Neuronal stem cell (in vitro differentiated cells): ENCODE measurements at regions not wholly inside any gene's neighbourhood (a gene's known extent, or its start where the extent isn't known, plus 50 kb on each side); places are given as distances from the start of the nearest gene placed in this dataset.

Experiments used
- DNase-seq: peaks from one replicate; pipeline ENCODE4 v3.0.0-alpha.2; 2013; ENCODE audit warnings: low spot score
- H2AFZ ChIP-seq: one replicate; pipeline ENCODE4 v1.6.1; 2013; ENCODE audit warnings: mild to moderate bottlenecking, low read length, inconsistent platforms
- H2AK5ac ChIP-seq: 2 replicates; pipeline ENCODE4 v1.6.1; 2013; ENCODE audit warnings: low read depth, mild to moderate bottlenecking, inconsistent platforms, low read length, moderate library complexity, mixed read lengths
- H2BK120ac ChIP-seq: 2 replicates; pipeline ENCODE4 v1.6.1; 2013; ENCODE audit warnings: low read depth, mild to moderate bottlenecking, inconsistent platforms, low read length, moderate library complexity, mixed read lengths
- H2BK12ac ChIP-seq: one replicate; pipeline ENCODE4 v1.6.1; 2013; ENCODE audit warnings: low read length, inconsistent platforms
- H2BK15ac ChIP-seq: 2 replicates; pipeline ENCODE4 v1.6.1; 2013; ENCODE audit warnings: mild to moderate bottlenecking, low read length, inconsistent platforms, mixed read lengths
- H2BK5ac ChIP-seq: one replicate; pipeline ENCODE4 v1.6.1; 2013; ENCODE audit warnings: inconsistent platforms, mild to moderate bottlenecking, low read length, moderate library complexity
- H3K14ac ChIP-seq: one replicate; pipeline ENCODE4 v1.6.1; 2013; ENCODE audit warnings: low read length, inconsistent platforms
- H3K18ac ChIP-seq: 2 replicates; pipeline ENCODE4 v1.6.1; 2013; ENCODE audit warnings: low read length, inconsistent platforms
- H3K23ac ChIP-seq: 2 replicates; pipeline ENCODE4 v1.6.1; 2013; ENCODE audit warnings: low read depth, mild to moderate bottlenecking, mixed read lengths, low read length, inconsistent platforms; ENCODE audit not compliant: poor library complexity
- H3K27ac ChIP-seq: replicated peaks from 3 replicates; pipeline ENCODE4 v1.5.1; 2013; ENCODE audit warnings: low read length, inconsistent platforms
- H3K27me3 ChIP-seq, 3 experiments: 2 replicates each; pipeline ENCODE4 v1.6.1; 2013; ENCODE audit warnings: low read length in 3 of 3, mild to moderate bottlenecking in 2 of 3, inconsistent platforms in 1 of 3, low read depth in 1 of 3, mixed read lengths in 1 of 3, moderate library complexity in 1 of 3; ENCODE audit not compliant: control insufficient read depth in 3 of 3, insufficient read depth in 3 of 3
- H3K36me3 ChIP-seq, 2 donors: replicated peaks in 1 of 2; 2 replicates each; pipeline ENCODE4 v1.6.1; 2013; ENCODE audit warnings: low read length in 2 of 2; ENCODE audit not compliant: control insufficient read depth in 2 of 2, insufficient read depth in 2 of 2
- H3K4ac ChIP-seq: 2 replicates; pipeline ENCODE4 v1.6.1; 2013; ENCODE audit warnings: inconsistent platforms, mild to moderate bottlenecking, low read length, moderate library complexity
- H3K4me1 ChIP-seq, 2 donors: 1 replicate in 1 of 2; 2 replicates in 1 of 2; pipeline ENCODE4 v1.6.1; 2013; ENCODE audit warnings: low read length in 2 of 2, low read depth in 1 of 2; ENCODE audit not compliant: control insufficient read depth in 2 of 2, insufficient read depth in 1 of 2
- H3K4me2 ChIP-seq: one replicate; pipeline ENCODE4 v1.6.1; 2013; ENCODE audit warnings: mild to moderate bottlenecking, low read length, inconsistent platforms; ENCODE audit not compliant: insufficient read depth, poor library complexity, severe bottlenecking
- H3K4me3 ChIP-seq, 2 donors: 2 replicates each; pipeline ENCODE4 v1.5.1; 2013; ENCODE audit warnings: low read length in 2 of 2, mild to moderate bottlenecking in 2 of 2, inconsistent platforms in 1 of 2, moderate library complexity in 1 of 2
- H3K79me1 ChIP-seq: one replicate; pipeline ENCODE4 v1.6.1; 2013; ENCODE audit warnings: low read depth, mild to moderate bottlenecking, inconsistent platforms, low read length, moderate library complexity
- H3K9ac ChIP-seq: one replicate; pipeline ENCODE4 v1.6.1; 2013; ENCODE audit warnings: mild to moderate bottlenecking, low read depth, low read length, inconsistent platforms; ENCODE audit not compliant: poor library complexity
- H3K9me3 ChIP-seq, 2 donors: replicated peaks in 1 of 2; 2 replicates each; pipeline versions ENCODE3 to v1.6.1; 2013; ENCODE audit warnings: low read length in 2 of 2, mild to moderate bottlenecking in 2 of 2, inconsistent platforms in 1 of 2, low read depth in 1 of 2, mixed read lengths in 1 of 2, moderate library complexity in 1 of 2; ENCODE audit not compliant: control insufficient read depth in 2 of 2, insufficient read depth in 1 of 2
- H4K8ac ChIP-seq: one replicate; pipeline ENCODE4 v1.6.1; 2013; ENCODE audit warnings: low read depth, mild to moderate bottlenecking, inconsistent platforms, low read length, moderate library complexity
- H4K91ac ChIP-seq: one replicate; pipeline ENCODE4 v1.6.1; 2013; ENCODE audit warnings: low read length, low read depth, mild to moderate bottlenecking, inconsistent platforms; ENCODE audit not compliant: poor library complexity
- WGBS, 2 donors: extraction: QIAGEN DNeasy Blood & Tissue Kit; methylation state at CpG; one replicate each; pipeline ENCODE4 v1.1.7; 2013; ENCODE audit warnings: missing lambda C conversion rate in 2 of 2, mixed read lengths in 1 of 2; ENCODE audit not compliant: insufficient read length in 2 of 2, insufficient replicate concordance in 1 of 2; ENCODE audit errors: extremely low coverage in 2 of 2; 5-methylcytosine and 5-hydroxymethylcytosine counted together

DNA sequence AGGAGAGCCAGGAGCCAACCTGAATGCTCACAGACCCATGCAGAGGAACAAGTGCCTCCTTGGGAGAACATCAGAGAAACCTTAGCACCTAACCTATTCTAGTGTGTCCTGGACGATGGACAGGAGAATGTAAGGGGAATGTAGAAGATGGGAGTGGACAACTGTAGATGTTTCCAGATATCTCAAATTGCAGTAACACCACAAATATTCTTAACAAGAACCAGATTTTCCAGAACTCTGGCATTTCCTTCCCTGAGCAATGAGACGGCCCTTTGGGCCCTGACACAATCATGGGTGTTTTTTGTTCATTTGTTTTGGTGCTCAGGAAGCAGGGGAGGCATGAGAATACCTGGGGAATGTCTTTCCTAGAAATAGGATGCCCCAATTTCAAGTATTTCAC lies 196.1 kb upstream of the PRSS1 start:
- Histone ChIP-seq H4K91ac (no peak overlapping the region), H3K4me1 (peaks cover 0 to 1% of the 10 kb centered on the region in 2 donors), H3K18ac (no peak overlapping the region), H3K23ac (no peak overlapping the region), H3K27ac (no peak overlapping the region), H2AK5ac (no peak overlapping the region), H3K27me3 (no peaks in the 10 kb centered on the region), H3K4me2 (no peak overlapping the region), H2BK15ac (no peak overlapping the region), H3K4ac (no peak overlapping the region), H2BK5ac (no peak overlapping the region), H3K36me3 (no peaks in the 10 kb centered on the region), H2BK120ac (no peak overlapping the region), H3K14ac (no peak overlapping the region), H2AFZ (no peak overlapping the region), H3K9me3 (no peaks in the 10 kb centered on the region), H3K79me1 (no peaks in the 10 kb centered on the region), H3K9ac (no peak overlapping the region), H3K4me3 (no peak overlapping the region), H2BK12ac (no peak overlapping the region), H4K8ac (no peak overlapping the region)
- no peak for DNase-seq
- WGBS, 2 donors, result no CpG with 5 or more reads among the region's 2 CpGs

GRCh38 chr7:142548978-142549377 lies 200.3 kb upstream of the PRSS1 start:
- H3K4me1 ChIP-seq, result no peaks in the 10 kb centered on the region

DNA sequence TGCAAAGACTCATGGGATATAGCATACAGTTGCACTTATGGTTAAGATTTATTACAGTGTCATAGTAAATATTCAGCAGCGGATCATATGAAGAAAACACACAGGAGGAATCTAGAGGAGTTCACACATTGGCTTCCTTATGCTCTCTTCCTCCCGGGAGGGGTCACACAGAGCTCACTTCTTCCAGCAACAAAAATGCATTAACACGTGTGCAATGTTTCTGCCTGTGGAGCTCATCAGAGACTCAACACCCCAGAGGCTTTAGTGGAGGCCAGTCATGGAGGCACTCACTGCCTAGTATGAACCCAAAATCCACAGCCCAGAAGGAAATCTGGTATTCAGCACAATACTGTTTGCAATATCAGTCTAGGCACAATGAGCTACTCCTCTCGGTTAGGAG lies 202.8 kb upstream of the PRSS1 start:
- Histone ChIP-seq H2AK5ac (no peak overlapping the region), H2BK15ac (no peak overlapping the region), H2BK12ac (no peak overlapping the region), H3K4ac (no peak overlapping the region), H3K18ac (no peak overlapping the region), H2BK5ac (no peak overlapping the region), H3K9me3 (no peaks in the 10 kb centered on the region), H3K23ac (no peak overlapping the region), H2BK120ac (no peak overlapping the region), H3K27ac (no peak overlapping the region), H3K79me1 (no peaks in the 10 kb centered on the region), H4K91ac (no peak overlapping the region), H3K27me3 (no peaks in the 10 kb centered on the region), H3K4me3 (no peak overlapping the region), H2AFZ (no peak overlapping the region), H3K4me2 (no peak overlapping the region), H3K4me1 (no peaks in the 10 kb centered on the region), H3K14ac (peak overlapping the region; percentile 42), H3K36me3 (no peaks in the 10 kb centered on the region), H3K9ac (no peak overlapping the region), H4K8ac (no peak overlapping the region)
- no CpG with 5 or more reads among the region's 4 CpGs for WGBS, 2 donors
- DNase-seq, result no peak

More at GRCh38 chr7:142548978-142549377, 200.3 kb upstream of the PRSS1 start:
- DNase-seq, result no peak
- H3K27me3 ChIP-seq, result no peaks in the 10 kb centered on the region
- H3K9me3 ChIP-seq, result no peaks in the 10 kb centered on the region
- H2BK120ac ChIP-seq, result no peak overlapping the region
- H3K79me1 ChIP-seq, result no peaks in the 10 kb centered on the region
- no peak overlapping the region for H3K23ac ChIP-seq
- H3K36me3 ChIP-seq, result no peaks in the 10 kb centered on the region
- no peak overlapping the region for H3K4me3 ChIP-seq
- no peak overlapping the region for H3K4ac ChIP-seq
- no peak overlapping the region for H3K18ac ChIP-seq
- no peak overlapping the region for H3K27ac ChIP-seq
- H3K14ac ChIP-seq, result no peak overlapping the region
- no peak overlapping the region for H3K4me2 ChIP-seq
- no peak overlapping the region for H2BK15ac ChIP-seq
- no peak overlapping the region for H2AK5ac ChIP-seq
- no peak overlapping the region for H4K8ac ChIP-seq
- no peak overlapping the region for H2BK5ac ChIP-seq
- no peak overlapping the region for H3K9ac ChIP-seq
- no peak overlapping the region for H2BK12ac ChIP-seq
- no CpG with 5 or more reads among the region's 1 CpG for WGBS, 2 donors
- no peak overlapping the region for H2AFZ ChIP-seq
- no peak overlapping the region for H4K91ac ChIP-seq

DNA sequence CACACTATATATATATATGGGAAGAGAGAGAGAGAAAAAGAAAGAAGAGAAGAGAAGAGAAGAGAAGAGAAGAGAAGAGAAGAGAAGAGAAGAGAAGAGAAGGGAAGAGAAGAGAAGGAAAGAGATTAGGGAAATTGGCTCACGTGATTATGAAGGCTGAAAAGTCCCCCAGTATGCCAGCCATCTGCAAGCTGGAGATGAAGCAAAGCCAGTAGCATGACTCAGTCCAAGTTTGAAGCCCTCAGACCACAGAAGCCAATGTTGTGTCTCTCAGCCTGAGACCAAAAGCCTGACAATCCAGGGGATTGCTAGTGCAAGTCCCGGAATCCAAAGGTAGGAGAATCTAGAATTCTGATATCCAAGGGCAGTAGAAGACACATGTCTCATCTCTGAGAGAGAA lies 206.3 kb upstream of the PRSS1 start:
- H4K8ac ChIP-seq, result no peak overlapping the region
- H3K4me3 ChIP-seq, result no peak overlapping the region
- no peak overlapping the region for H2AFZ ChIP-seq
- no peak overlapping the region for H3K4ac ChIP-seq
- no peak overlapping the region for H2BK15ac ChIP-seq
- H2AK5ac ChIP-seq, result no peak overlapping the region
- H3K14ac ChIP-seq, result no peak overlapping the region
- no peak overlapping the region for H4K91ac ChIP-seq
- H2BK12ac ChIP-seq, result no peak overlapping the region
- no peaks in the 10 kb centered on the region for H3K27me3 ChIP-seq
- no peak overlapping the region for H2BK120ac ChIP-seq
- no peak overlapping the region for H3K23ac ChIP-seq
- no peak overlapping the region for H3K18ac ChIP-seq
- no peak for DNase-seq
- H3K4me1 ChIP-seq, result no peaks in the 10 kb centered on the region
- no peaks in the 10 kb centered on the region for H3K9me3 ChIP-seq
- H2BK5ac ChIP-seq, result no peak overlapping the region
- H3K27ac ChIP-seq, result no peak overlapping the region
- no peaks in the 10 kb centered on the region for H3K79me1 ChIP-seq
- H3K36me3 ChIP-seq, result no peaks in the 10 kb centered on the region
- WGBS, 2 donors, result no CpG with 5 or more reads among the region's 2 CpGs
- no peak overlapping the region for H3K4me2 ChIP-seq
- H3K9ac ChIP-seq, result no peak overlapping the region
